GM21529 (cell line): ENCODE measurements at regions not wholly inside any gene's neighbourhood (a gene's known extent, or its start where the extent isn't known, plus 50 kb on each side); places are given as distances from the start of the nearest gene placed in this dataset.
"Not testable (repeated sequence)": the region's sequence is repeated elsewhere in the genome, so short reads cannot be mapped to it uniquely, and the experiment has no call there.

Experiments
- ATAC-seq: cut with Tn5 transposase; IDR thresholded peaks from one replicate; pipeline ENCODE4 v1.9.1; 2021; ENCODE audit not compliant: unreplicated experiment

- ATAC-seq: not testable (repeated sequence)
These were observed 126.3 kb upstream of the CAV2 start for GRCh38 chr7:116373229-116373628.

DNA sequence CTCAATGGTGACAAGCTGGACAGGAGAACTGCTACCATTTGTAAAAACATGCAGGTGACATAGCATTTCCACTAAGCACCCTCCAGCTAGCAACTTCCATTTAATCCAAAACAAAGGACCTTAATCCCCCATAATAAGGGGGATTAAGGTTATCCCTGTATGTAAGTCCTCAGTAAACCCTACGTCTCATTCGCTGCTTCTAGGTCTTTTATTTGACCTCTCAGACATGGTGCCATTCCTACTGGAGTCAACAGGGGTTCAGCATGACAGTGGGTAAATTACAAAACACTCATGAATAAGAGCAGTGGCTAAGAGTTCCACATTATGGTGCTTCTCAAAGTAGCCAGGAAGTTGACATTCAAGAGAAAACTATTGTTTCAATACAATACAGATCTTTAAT lies 121.8 kb upstream of the CAV2 start:
- no peak for ATAC-seq

- ATAC-seq: no peak
These were observed 119.5 kb upstream of the CAV2 start for GRCh38 chr7:116380025-116380424.

GRCh38 chr7:116382375-116382774 lies 117.2 kb upstream of the CAV2 start:
- ATAC-seq: no peak

GRCh38 chr7:116384936-116385635 lies 114.5 kb upstream of the CAV2 start:
- no peak for ATAC-seq

GRCh38 chr7:116386674-116387073 lies 112.9 kb upstream of the CAV2 start:
- no peak for ATAC-seq

DNA sequence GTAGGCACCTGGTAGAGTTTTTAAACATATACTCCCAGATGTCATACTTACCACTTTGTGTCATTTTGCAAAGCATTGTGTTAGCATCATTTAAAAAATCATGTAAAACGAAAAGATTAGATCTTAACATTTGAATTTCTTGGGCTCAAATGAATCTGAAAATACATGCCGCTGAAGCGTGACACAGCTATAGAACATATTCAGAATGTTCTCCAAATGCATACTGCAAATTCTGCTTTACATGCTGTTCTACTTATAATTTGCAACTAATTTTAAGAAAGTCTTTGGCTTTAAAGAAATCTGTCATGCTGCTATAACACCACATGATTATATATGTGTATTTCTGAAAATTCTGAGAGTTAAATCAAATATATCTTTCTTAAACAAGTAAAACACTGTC lies 109.2 kb upstream of the CAV2 start:
- no peak for ATAC-seq

DNA sequence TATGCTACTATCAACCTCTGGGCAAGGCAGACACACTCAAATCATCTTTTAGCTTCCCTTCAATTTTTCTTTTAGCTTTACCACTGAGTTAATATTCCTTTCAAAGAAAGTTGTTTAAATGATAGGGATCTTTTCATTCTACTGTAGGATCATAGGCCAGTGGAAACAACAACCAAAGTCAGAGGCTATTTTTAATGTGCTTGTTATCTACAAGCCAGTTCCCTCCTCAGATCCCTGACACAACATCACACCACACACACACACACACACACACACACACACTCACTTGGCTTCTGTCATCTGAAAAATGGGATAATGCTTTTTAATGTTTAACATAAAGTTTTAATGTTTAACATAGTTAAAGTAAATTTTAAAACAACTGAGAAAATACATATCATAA lies 106.7 kb upstream of the CAV2 start:
- no peak for ATAC-seq

- ATAC-seq: no peak
These were observed 105.9 kb upstream of the CAV2 start for GRCh38 chr7:116393654-116394053.

- no peak for ATAC-seq
These were observed 105.4 kb upstream of the CAV2 start for GRCh38 chr7:116394106-116394505.

DNA sequence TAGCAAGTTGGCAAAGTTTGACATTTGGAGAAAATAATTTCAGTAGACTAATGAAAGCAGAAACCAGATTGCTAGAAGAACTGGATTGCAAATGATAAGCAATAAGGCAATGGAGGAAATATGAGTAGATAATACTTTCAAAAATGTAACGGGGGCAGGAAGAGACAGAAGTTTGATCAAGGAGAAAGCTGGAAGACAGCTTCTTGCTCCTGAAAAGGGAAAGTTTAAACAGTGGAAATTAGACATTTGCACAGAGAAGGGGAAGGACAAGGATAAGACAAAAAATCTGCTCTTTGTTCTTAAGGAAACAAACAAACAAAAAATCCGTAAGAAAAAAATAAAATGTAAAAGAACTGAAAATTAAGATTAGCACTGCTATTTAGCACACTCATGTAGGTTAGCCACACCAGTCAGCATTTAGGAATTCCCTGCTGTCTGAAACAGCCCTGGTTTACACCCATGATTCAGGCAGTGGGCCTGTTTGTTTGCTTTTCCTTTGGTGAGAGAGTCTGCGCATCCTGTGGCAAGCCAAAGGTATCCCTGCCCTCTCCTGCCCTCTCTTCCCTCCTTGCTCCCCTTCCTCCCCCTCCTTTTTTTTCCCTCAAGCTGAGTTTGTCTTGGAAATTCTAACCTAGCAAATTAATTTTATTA lies 104.3 kb upstream of the CAV2 start:
- ATAC-seq: no peak

- no peak for ATAC-seq
These were observed 100.9 kb upstream of the CAV2 start for GRCh38 chr7:116398672-116399071.

DNA sequence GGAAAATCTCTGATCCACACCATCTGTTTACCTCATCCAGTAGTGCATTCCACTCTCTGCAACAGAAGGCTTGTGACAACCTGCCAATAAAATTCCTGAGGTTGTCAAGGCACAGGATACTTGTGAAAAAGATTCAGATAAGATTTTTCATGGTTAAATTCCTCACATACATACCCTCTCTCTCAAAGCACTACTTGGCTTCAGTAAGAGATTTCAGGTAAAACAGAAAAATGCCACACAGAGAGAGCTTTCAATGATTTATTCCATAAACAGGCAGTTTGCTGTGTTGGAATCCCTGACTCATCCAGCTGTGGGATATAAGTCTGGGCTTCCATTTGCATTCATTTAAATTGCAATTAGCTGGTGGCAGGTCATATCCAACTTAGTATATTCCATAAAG lies 99.7 kb upstream of the CAV2 start:
- ATAC-seq: no peak

DNA sequence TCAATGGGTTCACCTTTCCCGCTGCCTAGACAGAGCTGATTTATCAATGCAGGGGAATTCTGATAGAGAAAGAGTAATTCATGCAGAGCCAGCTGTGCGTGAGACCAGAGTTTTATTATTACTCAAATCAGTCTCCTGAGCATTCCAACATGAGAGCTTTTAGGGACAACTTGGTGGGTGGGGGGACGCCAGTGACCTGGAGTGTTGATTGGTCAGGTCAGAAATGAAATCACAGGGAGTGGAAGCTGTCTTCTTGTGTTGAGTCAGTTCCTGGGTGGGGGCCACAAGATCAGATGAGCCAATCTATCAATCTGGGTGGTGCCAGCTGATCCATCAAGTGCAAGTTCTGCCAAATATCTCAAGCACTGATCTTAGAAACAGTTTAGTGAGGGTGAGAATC lies 99.0 kb upstream of the CAV2 start:
- ATAC-seq: no peak

GRCh38 chr7:116401711-116402110 lies 97.8 kb upstream of the CAV2 start:
- ATAC-seq: no peak

DNA sequence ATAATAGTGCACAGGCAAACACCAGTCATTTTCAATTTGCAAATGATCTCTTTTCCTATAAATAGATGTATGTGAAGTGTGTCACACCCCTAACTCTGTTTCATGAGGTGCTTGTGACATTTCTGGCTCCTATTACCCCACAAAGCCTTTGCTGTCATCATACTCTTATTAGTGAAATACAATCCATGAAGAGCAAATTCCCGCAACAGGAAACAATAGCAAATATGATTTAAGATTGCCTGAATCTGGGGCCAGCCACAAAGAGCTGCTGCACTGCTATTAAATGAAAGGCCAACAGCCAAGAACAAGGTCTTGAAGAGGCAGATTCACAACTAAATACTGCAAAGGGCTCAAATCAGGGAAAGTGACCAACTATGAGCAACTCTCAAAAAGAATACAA lies 96.3 kb upstream of the CAV2 start:
- ATAC-seq: no peak

DNA sequence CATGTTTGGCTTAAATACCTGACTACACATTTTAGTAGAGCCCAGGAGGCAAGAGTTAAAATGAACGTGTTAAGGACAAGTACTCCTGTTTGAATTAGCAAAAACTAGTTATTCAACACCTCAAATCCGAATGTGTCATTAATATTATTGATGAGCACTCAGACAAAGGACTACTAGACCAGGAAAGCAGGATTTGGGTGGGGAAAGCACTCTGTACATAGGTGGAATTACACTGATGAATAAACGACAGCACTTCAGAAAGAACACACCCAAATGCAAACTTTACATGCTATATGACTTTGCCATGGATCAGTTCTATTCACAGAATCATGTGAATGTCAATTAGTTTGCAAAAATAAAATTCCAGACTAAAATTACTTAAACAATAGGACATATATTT lies 95.1 kb upstream of the CAV2 start:
- ATAC-seq: no peak

DNA sequence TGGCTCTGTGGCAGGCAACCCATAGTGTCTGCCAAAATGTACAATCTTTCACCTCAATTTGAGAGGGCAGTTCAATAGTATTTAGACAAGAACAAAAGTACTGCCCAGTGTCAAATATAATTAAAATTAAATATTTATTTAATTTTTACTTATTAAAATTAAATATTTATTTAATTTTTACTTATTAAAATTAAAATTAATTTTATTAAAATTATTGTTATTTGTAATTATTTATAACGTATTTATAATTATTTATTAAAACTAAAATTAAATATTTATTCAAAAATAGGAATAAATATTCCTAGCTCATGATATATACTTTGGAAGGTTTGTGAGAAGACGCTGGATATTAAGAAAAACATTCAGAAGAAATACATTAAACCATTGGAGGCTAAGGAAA lies 93.7 kb upstream of the CAV2 start:
- ATAC-seq: no peak

DNA sequence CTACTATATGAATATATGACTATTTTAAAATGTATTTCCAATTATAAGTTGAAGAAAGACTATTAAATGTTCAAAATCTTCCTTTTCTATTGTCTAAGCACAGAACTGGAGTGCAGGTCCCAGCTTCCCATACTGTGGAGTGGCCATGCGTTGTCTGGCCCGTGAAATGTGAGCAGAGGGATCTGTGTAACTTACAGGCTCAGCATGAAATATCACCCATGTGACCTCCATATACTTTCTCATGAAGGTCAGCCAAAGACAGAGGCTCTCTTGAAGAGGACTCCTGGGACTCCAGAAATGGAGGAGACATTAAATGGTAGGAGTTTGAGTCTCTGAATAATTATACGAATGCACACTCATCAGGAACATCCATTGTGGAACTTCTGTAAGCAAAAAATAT lies 92.4 kb upstream of the CAV2 start:
- no peak for ATAC-seq

GRCh38 chr7:116408166-116408565 lies 91.4 kb upstream of the CAV2 start:
- no peak for ATAC-seq

GRCh38 chr7:116408831-116409453 lies 90.6 kb upstream of the CAV2 start:
- not testable (repeated sequence) for ATAC-seq

GRCh38 chr7:116410694-116411093 lies 88.8 kb upstream of the CAV2 start:
- ATAC-seq: not testable (repeated sequence)
